DMS114 treated with DMSO at 0.1 percent for 48 hours (cell line): ENCODE measurements at regions not wholly inside any gene's neighbourhood (a gene's known extent, or its start where the extent isn't known, plus 50 kb on each side); places are given as distances from the start of the nearest gene placed in this dataset.

Experiments used
- DNase-seq: peaks from one replicate; lab custom pipeline; 2025; ENCODE audit not compliant: unreplicated experiment; lab: John Stamatoyannopoulos, UW

- no peak for DNase-seq
These were observed 50.5 kb downstream of the PALM2AKAP2 start for GRCh38 chr9:109830545-109830944.

GRCh38 chr9:109831998-109832658 is 52.1 kb downstream of the PALM2AKAP2 start:
- no peak for DNase-seq

GRCh38 chr9:109834855-109835254 is 54.9 kb downstream of the PALM2AKAP2 start:
- no peak for DNase-seq

- DNase-seq: no peak
These were observed 63.6 kb downstream of the PALM2AKAP2 start for GRCh38 chr9:109843641-109844040.

GRCh38 chr9:109845226-109845625 is 65.2 kb downstream of the PALM2AKAP2 start:
- DNase-seq: no peak

GRCh38 chr9:109846776-109847175 is 66.8 kb downstream of the PALM2AKAP2 start:
- no peak for DNase-seq

- no peak for DNase-seq
These were observed 72.6 kb downstream of the PALM2AKAP2 start for GRCh38 chr9:109852556-109852955.

GRCh38 chr9:109855540-109855939 is 75.5 kb downstream of the PALM2AKAP2 start:
- DNase-seq: no peak

- DNase-seq: no peak
These were observed 76.8 kb downstream of the PALM2AKAP2 start for GRCh38 chr9:109856785-109857184.

- DNase-seq: no peak
These were observed 77.3 kb downstream of the PALM2AKAP2 start for GRCh38 chr9:109857336-109857735.

GRCh38 chr9:109859447-109859846 is 79.4 kb downstream of the PALM2AKAP2 start:
- DNase-seq: no peak

- no peak for DNase-seq
These were observed 80.5 kb downstream of the PALM2AKAP2 start for GRCh38 chr9:109860521-109860920.

GRCh38 chr9:109861499-109861898 is 81.5 kb downstream of the PALM2AKAP2 start:
- DNase-seq: no peak

- no peak for DNase-seq
These were observed 81.9 kb downstream of the PALM2AKAP2 start for GRCh38 chr9:109861918-109862317.

- no peak for DNase-seq
These were observed 82.5 kb downstream of the PALM2AKAP2 start for GRCh38 chr9:109862452-109862851.

- DNase-seq: no peak
These were observed 84.0 kb downstream of the PALM2AKAP2 start for GRCh38 chr9:109863961-109864360.

- DNase-seq: no peak
These were observed 85.5 kb downstream of the PALM2AKAP2 start for GRCh38 chr9:109865521-109865920.

- no peak for DNase-seq
These were observed 88.2 kb downstream of the PALM2AKAP2 start for GRCh38 chr9:109868207-109868606.

GRCh38 chr9:109868722-109869121 is 88.7 kb downstream of the PALM2AKAP2 start:
- DNase-seq: no peak

GRCh38 chr9:109870365-109870764 is 90.4 kb downstream of the PALM2AKAP2 start:
- no peak for DNase-seq

- no peak for DNase-seq
These were observed 92.9 kb downstream of the PALM2AKAP2 start for GRCh38 chr9:109872901-109873300.

GRCh38 chr9:109875495-109876129 is 95.6 kb downstream of the PALM2AKAP2 start:
- no peak for DNase-seq
